Mammary epithelial cell (primary cell): ENCODE measurements at regions not wholly inside any gene's neighbourhood (a gene's known extent, or its start where the extent isn't known, plus 50 kb on each side); places are given as distances from the start of the nearest gene placed in this dataset.

Experiments used
- EZH2 ChIP-seq: IDR thresholded peaks from 2 replicates; pipeline ENCODE4 v1.6.1; 2012; ENCODE audit warnings: low read length, inconsistent platforms, borderline replicate concordance
- TF ChIP-seq, protein P1 (sequence below), 2 donors: IDR thresholded peaks in 1 of 2; conservative IDR thresholded peaks in 1 of 2; 2 replicates each; pipeline ENCODE4 v1.5.1; 2011 to 2012; ENCODE audit warnings: inconsistent platforms in 2 of 2, low read length in 2 of 2, mild to moderate bottlenecking in 2 of 2, control low read depth in 1 of 2, low read depth in 1 of 2; ENCODE audit not compliant: insufficient read depth in 1 of 2; ENCODE audit errors: extremely low read depth in 1 of 2

DNA sequence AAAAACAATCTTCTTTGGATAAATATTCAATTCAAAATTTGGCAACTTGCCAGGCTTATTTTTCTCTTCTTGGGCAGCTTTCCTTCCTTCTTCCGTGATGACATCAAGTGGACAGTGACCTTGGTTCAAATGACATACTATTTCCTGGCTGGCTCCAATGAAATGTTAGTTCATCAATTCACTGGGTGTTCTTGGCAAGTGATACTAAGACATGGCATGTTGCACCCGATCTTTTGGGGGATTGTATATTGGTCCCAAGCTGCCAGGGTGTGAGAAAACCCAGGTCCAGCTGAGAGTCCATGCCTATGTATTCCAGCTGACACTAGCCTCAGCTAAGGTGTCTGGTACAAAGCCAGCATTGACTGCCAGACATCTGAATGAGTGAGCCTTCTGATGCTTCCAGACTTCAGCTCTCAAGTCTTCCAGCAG is 252.9 kb downstream of the MAT2B start:
- TF ChIP-seq, protein P1, sequence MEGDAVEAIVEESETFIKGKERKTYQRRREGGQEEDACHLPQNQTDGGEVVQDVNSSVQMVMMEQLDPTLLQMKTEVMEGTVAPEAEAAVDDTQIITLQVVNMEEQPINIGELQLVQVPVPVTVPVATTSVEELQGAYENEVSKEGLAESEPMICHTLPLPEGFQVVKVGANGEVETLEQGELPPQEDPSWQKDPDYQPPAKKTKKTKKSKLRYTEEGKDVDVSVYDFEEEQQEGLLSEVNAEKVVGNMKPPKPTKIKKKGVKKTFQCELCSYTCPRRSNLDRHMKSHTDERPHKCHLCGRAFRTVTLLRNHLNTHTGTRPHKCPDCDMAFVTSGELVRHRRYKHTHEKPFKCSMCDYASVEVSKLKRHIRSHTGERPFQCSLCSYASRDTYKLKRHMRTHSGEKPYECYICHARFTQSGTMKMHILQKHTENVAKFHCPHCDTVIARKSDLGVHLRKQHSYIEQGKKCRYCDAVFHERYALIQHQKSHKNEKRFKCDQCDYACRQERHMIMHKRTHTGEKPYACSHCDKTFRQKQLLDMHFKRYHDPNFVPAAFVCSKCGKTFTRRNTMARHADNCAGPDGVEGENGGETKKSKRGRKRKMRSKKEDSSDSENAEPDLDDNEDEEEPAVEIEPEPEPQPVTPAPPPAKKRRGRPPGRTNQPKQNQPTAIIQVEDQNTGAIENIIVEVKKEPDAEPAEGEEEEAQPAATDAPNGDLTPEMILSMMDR (conservative IDR thresholded peaks at IDR 0.05 in 1 of 2, IDR thresholded peaks at IDR 0.05 in 1 of 2; ENCODE audit: extremely low read depth in 1 of 2, insufficient read depth in 1 of 2, low read depth in 1 of 2, low read length in 2 of 2) = no peak
- no peak for TF ChIP-seq EZH2
